ENCODE measurements at regions not wholly inside any gene's neighbourhood (a gene's known extent, or its start where the extent isn't known, plus 50 kb on each side); places are given as distances from the start of the nearest gene placed in this dataset.

GRCh38 chr10:131560706-131561355 is 249.3 kb upstream of the TCERG1L start:
- no peaks in the 10 kb centered on the region for H3K27me3 Mint-ChIP-seq
- H3K4me1 Mint-ChIP-seq = no peaks in the 10 kb centered on the region
- H3K27ac Mint-ChIP-seq = no peak overlapping the region
- H3K36me3 Mint-ChIP-seq (ENCODE audit: low read depth) = no peaks in the 10 kb centered on the region
- DNase-seq = no peak
- CTCF ChIA-PET = no interaction called here
- H3K9me3 Mint-ChIP-seq = peaks cover 8% of the 10 kb centered on the region
- H3K4me3 Mint-ChIP-seq = no peak overlapping the region
- POLR2A ChIA-PET = no interaction called here

- POLR2A ChIA-PET = interaction anchor here (0.6 kb wide), 1 partner anchor 11 kb away, joined by 3 read pairs; no protein-coding TSS in a partner anchor
- DNase-seq = no peak
- CTCF ChIA-PET = interaction anchor here (0.8 kb wide), 1 partner anchor 61 kb away, joined by 3 read pairs; no protein-coding TSS in a partner anchor
- Mint-ChIP-seq H3K4me1 (no peaks in the 10 kb centered on the region), H3K9me3 (peaks cover 11% of the 10 kb centered on the region), H3K27me3 (no peaks in the 10 kb centered on the region), H3K27ac (no peak overlapping the region), H3K4me3 (no peak overlapping the region), H3K36me3 (ENCODE audit: low read depth) (no peaks in the 10 kb centered on the region)
These were observed 250.4 kb upstream of the TCERG1L start for GRCh38 chr10:131561897-131562296.

DNA sequence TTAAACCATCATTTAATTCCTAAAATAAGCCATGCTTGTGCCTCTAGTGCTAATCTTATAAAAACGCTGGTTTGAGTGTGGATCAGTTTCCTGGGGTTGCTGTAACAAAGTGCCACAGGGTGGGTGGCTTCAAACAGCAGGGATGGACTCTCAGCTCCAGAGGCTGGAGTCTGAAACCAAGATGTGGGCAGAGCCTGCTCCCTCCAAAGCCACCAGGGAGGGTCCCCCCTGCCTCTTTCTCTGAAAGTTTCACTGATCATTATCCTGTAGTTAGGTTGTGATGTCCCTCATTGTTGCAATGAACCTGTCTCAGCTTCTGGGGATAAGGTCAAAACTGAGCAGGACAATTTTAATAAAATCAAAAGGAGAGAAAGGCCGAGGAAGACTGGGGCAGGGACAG is 251.9 kb upstream of the TCERG1L start:
- POLR2A ChIA-PET = no interaction called here
- Mint-ChIP-seq H3K27ac (no peak overlapping the region), H3K4me3 (no peak overlapping the region), H3K9me3 (peaks cover 11% of the 10 kb centered on the region), H3K36me3 (ENCODE audit: low read depth) (no peaks in the 10 kb centered on the region), H3K4me1 (no peaks in the 10 kb centered on the region), H3K27me3 (no peaks in the 10 kb centered on the region)
- DNase-seq = no peak
- CTCF ChIA-PET = no interaction called here

DNA sequence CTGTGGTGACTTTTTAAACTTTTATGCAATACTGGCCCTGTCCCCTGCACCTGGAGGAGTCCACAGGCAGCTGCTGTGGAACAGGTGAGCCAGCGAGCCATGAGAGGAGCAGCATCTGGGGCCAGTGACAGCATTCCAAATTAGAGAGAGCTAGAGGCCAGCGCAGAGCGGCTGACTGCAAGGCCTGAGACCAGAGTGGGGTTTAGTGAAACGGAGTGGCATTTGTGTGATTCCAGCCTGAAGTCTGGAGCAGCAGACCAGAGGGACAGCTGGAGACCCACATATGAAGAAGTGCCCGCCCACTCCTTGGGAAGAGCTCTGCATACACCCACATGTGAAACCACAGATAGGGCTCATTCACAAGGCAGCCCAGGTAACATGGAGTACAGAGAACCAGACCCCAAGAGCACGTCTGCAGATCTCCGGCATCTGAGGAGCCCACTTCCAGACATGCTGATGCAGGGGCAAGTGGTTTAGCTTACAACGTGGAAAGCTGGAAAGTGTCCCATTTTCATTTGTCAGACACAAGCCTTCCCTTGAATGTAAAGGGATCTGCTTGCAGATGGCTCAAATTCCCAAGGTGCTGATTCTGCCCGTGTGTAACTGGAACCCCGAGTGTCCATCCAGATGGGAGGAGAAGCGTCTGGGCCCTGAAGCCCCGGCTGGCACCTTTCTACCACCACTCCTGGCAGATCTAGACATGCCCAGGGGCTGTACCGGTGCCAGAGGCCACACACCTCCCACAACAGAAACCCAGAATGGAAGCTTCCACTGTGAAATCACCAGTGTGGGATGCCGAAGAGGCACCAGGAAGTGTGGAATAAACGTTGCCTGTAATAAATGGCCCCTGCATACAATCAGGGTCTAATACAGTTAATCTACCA is 256.0 kb upstream of the TCERG1L start:
- Mint-ChIP-seq H3K36me3 (ENCODE audit: low read depth) (no peaks in the 10 kb centered on the region), H3K27me3 (no peaks in the 10 kb centered on the region), H3K4me1 (no peaks in the 10 kb centered on the region), H3K4me3 (no peak overlapping the region), H3K9me3 (peaks cover 11% of the 10 kb centered on the region), H3K27ac (no peak overlapping the region)
- no peak for DNase-seq
- ChIA-PET CTCF (no interaction called here), POLR2A (no interaction called here)

GRCh38 chr10:131568866-131569265 is 257.3 kb upstream of the TCERG1L start:
- ChIA-PET CTCF (no interaction called here), POLR2A (no interaction called here)
- Mint-ChIP-seq H3K27ac (no peak overlapping the region), H3K9me3 (peaks cover 9% of the 10 kb centered on the region), H3K4me3 (no peak overlapping the region), H3K36me3 (ENCODE audit: low read depth) (no peaks in the 10 kb centered on the region), H3K4me1 (no peaks in the 10 kb centered on the region), H3K27me3 (no peaks in the 10 kb centered on the region)
- DNase-seq = no peak

GRCh38 chr10:131569851-131570715 is 258.6 kb upstream of the TCERG1L start:
- peaks cover 4% of the 10 kb centered on the region for H3K9me3 Mint-ChIP-seq
- no peak for DNase-seq
- no peak overlapping the region for H3K27ac Mint-ChIP-seq
- H3K27me3 Mint-ChIP-seq = no peaks in the 10 kb centered on the region
- ChIA-PET POLR2A (no interaction called here), CTCF (interaction anchor here (1.0 kb wide), 1 partner anchor 17 kb away, joined by 3 read pairs; no protein-coding TSS in a partner anchor)
- H3K4me1 Mint-ChIP-seq = no peaks in the 10 kb centered on the region
- no peaks in the 10 kb centered on the region for H3K36me3 Mint-ChIP-seq (ENCODE audit: low read depth)
- no peak overlapping the region for H3K4me3 Mint-ChIP-seq

- CTCF ChIA-PET = no interaction called here
- peaks cover 3% of the 10 kb centered on the region for H3K9me3 Mint-ChIP-seq
- H3K4me3 Mint-ChIP-seq = no peak overlapping the region
- H3K27me3 Mint-ChIP-seq = no peaks in the 10 kb centered on the region
- DNase-seq = no peak
- no peak overlapping the region for H3K27ac Mint-ChIP-seq
- POLR2A ChIA-PET = no interaction called here
- no peaks in the 10 kb centered on the region for H3K4me1 Mint-ChIP-seq
- no peaks in the 10 kb centered on the region for H3K36me3 Mint-ChIP-seq (ENCODE audit: low read depth)
These were observed 259.3 kb upstream of the TCERG1L start for GRCh38 chr10:131570716-131571307.

- H3K4me1 Mint-ChIP-seq = no peaks in the 10 kb centered on the region
- CTCF ChIA-PET = interaction anchor here (1.0 kb wide), 1 partner anchor 40 kb away, joined by 3 read pairs; no protein-coding TSS in a partner anchor
- H3K9me3 Mint-ChIP-seq = no peaks in the 10 kb centered on the region
- H3K36me3 Mint-ChIP-seq (ENCODE audit: low read depth) = no peaks in the 10 kb centered on the region
- no peak overlapping the region for H3K4me3 Mint-ChIP-seq
- no peak overlapping the region for H3K27ac Mint-ChIP-seq
- POLR2A ChIA-PET = no interaction called here
- no peak for DNase-seq
- no peaks in the 10 kb centered on the region for H3K27me3 Mint-ChIP-seq
These were observed 259.8 kb upstream of the TCERG1L start for GRCh38 chr10:131571346-131571745.

DNA sequence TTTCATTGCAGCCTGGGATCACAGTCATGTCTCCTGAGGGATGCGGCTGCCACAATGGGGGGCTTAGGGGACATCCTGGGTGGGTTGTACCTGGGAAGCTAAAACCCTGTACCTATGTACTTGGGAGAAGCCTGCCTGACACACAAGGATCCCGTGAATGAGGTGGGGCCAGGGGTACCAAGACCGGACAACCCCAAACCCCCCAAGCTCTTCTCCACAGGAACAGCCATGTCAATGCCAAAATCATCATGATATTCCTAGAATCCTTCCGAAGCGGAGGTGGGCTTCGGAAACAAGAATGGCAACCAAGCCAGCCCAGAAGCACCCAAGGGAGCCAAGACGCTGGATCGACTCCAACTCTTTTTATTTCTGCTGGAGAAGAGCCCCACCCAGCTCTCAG is 260.3 kb upstream of the TCERG1L start:
- no peak overlapping the region for H3K4me3 Mint-ChIP-seq
- H3K4me1 Mint-ChIP-seq = no peaks in the 10 kb centered on the region
- POLR2A ChIA-PET = no interaction called here
- no peaks in the 10 kb centered on the region for H3K36me3 Mint-ChIP-seq (ENCODE audit: low read depth)
- no peak for DNase-seq
- CTCF ChIA-PET = interaction anchor here (1.0 kb wide), 1 partner anchor 40 kb away, joined by 3 read pairs; no protein-coding TSS in a partner anchor
- H3K27ac Mint-ChIP-seq = no peak overlapping the region
- no peaks in the 10 kb centered on the region for H3K9me3 Mint-ChIP-seq
- H3K27me3 Mint-ChIP-seq = no peaks in the 10 kb centered on the region

DNA sequence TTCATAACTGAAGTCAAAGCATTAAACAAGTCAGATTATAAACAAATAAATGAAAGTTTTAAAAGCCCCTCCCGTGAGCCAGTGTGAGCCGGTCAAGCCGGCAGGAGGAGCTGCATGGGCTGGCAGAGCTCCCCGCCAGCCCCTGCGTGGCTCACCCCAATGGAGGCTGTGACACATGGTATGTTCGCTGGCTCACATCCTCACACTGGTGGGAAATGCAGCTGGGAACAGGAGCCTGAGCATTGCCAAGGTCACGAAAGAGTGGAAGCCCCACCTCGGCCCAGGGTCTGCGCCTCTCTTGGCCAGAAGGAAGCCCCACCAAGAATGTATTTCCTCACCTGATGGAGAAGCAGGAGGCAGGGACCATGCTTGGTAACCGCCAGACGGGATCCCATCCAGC is 261.7 kb upstream of the TCERG1L start:
- ChIA-PET CTCF (no interaction called here), POLR2A (no interaction called here)
- no peak for DNase-seq
- no peaks in the 10 kb centered on the region for H3K36me3 Mint-ChIP-seq (ENCODE audit: low read depth)
- no peaks in the 10 kb centered on the region for H3K27me3 Mint-ChIP-seq
- no peak overlapping the region for H3K27ac Mint-ChIP-seq
- no peaks in the 10 kb centered on the region for H3K4me1 Mint-ChIP-seq
- no peak overlapping the region for H3K4me3 Mint-ChIP-seq
- no peaks in the 10 kb centered on the region for H3K9me3 Mint-ChIP-seq

DNA sequence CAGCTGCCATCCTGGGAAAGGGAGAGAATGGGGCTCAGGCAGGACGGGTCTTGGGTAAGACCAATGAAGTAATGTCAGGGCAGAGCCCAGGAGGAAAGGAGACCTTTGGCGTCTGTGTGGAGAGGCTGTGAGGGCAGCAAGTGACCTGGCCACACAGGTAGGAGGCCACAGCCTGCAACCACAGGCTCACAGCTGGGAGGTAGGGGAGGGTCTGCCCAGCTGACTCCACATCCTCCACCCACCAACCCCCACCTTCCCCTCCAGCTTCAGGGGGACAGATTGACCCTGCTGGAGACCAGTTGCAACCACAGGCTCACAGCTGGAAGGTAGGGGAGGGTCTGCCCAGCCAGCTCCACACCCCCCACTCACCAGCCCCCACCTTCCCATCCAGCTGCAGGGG is 262.2 kb upstream of the TCERG1L start:
- H3K27me3 Mint-ChIP-seq = no peaks in the 10 kb centered on the region
- no peak overlapping the region for H3K27ac Mint-ChIP-seq
- no peaks in the 10 kb centered on the region for H3K9me3 Mint-ChIP-seq
- POLR2A ChIA-PET = no interaction called here
- DNase-seq = no peak
- H3K4me1 Mint-ChIP-seq = no peaks in the 10 kb centered on the region
- no peaks in the 10 kb centered on the region for H3K36me3 Mint-ChIP-seq (ENCODE audit: low read depth)
- H3K4me3 Mint-ChIP-seq = no peak overlapping the region
- CTCF ChIA-PET = no interaction called here

- no peaks in the 10 kb centered on the region for H3K9me3 Mint-ChIP-seq
- DNase-seq = no peak
- POLR2A ChIA-PET = no interaction called here
These were observed 262.8 kb upstream of the TCERG1L start for GRCh38 chr10:131574363-131574706.

More at GRCh38 chr10:131574363-131574706, 262.8 kb upstream of the TCERG1L start:
- Mint-ChIP-seq H3K36me3 (ENCODE audit: low read depth) (no peaks in the 10 kb centered on the region), H3K4me3 (no peak overlapping the region), H3K27me3 (no peaks in the 10 kb centered on the region), H3K4me1 (no peaks in the 10 kb centered on the region), H3K27ac (no peak overlapping the region)
- CTCF ChIA-PET = no interaction called here
